Ovary (tissue), 3 donors: ENCODE measurements at regions not wholly inside any gene's neighbourhood (a gene's known extent, or its start where the extent isn't known, plus 50 kb on each side); places are given as distances from the start of the nearest gene placed in this dataset.

Experiments
- EP300 ChIP-seq: sonication (generic); formaldehyde crosslinking; IDR thresholded peaks from one replicate; pipeline ENCODE4 v1.6.1; 2017; ENCODE audit warnings: antibody characterized with exemption
- TF ChIP-seq, protein P1 (sequence below), 3 donors: fragments of 450-650 bp in 2 of 3; fragments of 200-600 bp in 1 of 3; IDR thresholded peaks; one replicate each; pipeline versions ENCODE4 v1.5.1 to v1.8.0; 2016 to 2022; ENCODE audit warnings: antibody characterized with exemption in 3 of 3, mild to moderate bottlenecking in 1 of 3
- donor health status: DM: no; HTN: no; CAD: no.

DNA sequence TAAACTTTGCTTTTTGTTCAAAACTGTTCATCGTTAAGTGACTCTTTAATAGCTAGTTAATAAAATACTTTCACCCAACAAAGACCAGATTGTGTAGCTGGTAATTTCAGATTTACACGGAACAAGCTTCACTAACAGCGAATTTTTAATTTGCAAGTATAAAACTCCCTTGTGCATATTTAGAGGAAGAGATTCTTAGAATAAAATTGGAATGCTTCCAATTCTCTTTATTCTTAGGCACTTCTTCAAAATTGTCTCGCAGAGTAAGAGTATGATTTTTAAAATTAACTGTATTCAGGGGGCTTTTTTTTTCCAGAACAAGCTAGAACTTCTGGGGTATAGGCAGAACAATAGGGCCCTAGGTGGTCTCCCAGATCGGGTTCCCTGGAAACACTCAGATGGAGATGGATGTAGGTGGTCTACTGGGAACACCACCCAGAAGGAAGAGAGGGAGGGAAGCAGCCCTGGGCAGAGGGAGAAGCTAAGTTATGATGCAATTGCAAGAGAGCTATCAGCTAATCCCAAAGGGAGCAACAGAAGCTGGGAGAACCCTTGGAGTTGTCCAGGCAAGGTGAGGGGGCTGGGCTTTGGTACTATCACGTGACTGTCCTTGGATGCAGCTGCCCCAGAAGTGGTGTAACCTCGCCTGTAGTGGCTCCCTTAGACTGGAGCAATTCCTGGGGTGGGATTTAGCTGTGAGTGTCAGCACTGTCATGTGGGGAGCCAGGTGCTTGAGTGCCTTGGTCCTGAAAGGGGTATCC lies 151.7 kb upstream of the ASB18 start:
- TF ChIP-seq, protein P1, sequence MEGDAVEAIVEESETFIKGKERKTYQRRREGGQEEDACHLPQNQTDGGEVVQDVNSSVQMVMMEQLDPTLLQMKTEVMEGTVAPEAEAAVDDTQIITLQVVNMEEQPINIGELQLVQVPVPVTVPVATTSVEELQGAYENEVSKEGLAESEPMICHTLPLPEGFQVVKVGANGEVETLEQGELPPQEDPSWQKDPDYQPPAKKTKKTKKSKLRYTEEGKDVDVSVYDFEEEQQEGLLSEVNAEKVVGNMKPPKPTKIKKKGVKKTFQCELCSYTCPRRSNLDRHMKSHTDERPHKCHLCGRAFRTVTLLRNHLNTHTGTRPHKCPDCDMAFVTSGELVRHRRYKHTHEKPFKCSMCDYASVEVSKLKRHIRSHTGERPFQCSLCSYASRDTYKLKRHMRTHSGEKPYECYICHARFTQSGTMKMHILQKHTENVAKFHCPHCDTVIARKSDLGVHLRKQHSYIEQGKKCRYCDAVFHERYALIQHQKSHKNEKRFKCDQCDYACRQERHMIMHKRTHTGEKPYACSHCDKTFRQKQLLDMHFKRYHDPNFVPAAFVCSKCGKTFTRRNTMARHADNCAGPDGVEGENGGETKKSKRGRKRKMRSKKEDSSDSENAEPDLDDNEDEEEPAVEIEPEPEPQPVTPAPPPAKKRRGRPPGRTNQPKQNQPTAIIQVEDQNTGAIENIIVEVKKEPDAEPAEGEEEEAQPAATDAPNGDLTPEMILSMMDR (IDR thresholded peaks at IDR 0.05) = no peak
- no peak for TF ChIP-seq EP300
